D721Med (cell line): ENCODE measurements at regions not wholly inside any gene's neighbourhood (a gene's known extent, or its start where the extent isn't known, plus 50 kb on each side); places are given as distances from the start of the nearest gene placed in this dataset.

ENCODE experiments used
- DNase-seq: peaks from one replicate; pipeline ENCODE4 v3.0.0; 2011; ENCODE audit warnings: low spot score; ENCODE audit not compliant: insufficient read length
- FAIRE-seq: peaks from 2 replicates; lab custom pipeline; 2011; peaks lifted over from hg19 to GRCh38; lab: Jason Lieb, UNC
- TF ChIP-seq, protein P1 (sequence below): IDR thresholded peaks from 2 replicates; pipeline ENCODE4 v1.5.1; 2012; ENCODE audit warnings: mild to moderate bottlenecking, control low read depth; ENCODE audit not compliant: insufficient read depth; ENCODE audit errors: missing control alignments

DNA sequence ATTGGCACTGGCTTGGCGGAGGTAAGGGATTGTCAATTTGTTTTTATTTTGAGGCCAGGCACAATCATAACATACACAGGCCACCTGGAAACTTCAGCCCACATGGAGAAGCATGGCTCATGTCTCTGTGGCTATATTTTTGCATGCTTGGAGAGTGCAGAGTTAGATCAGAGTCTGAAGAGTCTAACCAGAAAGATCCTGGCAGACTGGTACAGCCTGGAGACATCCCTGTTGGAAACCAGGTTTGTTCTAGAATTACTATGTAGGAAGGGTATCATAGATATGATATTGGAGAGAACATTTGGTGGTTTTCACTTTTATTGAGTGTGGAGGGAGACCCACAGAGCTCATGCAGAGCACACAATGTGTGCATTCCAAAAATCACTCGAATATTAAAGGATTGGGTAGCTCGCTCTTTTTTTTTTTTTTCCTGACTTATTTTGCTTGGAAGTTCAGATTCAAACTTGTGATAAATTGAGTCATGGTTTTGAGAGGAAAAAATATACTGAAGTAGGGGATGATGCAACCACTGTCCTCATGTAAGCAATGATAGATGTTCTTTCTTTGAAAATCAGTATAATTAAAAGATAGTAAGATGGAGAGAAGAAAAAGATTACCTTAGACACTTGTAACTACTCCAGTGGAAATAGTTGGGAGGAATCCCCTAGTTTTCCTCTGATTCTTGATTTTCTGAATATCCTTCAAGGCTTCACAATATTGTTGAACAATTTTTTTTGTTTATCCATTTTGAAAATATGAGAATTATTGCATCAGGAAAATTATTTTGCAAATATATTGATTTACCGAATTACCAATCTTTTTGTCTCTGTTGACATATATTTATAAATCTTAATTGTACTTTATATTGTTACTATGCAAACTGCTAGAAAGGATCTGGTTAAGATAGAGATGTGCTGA, 185.7 kb upstream of the ZEB2 start:
- no peak for DNase-seq
- FAIRE-seq = no peak
- TF ChIP-seq, protein P1, sequence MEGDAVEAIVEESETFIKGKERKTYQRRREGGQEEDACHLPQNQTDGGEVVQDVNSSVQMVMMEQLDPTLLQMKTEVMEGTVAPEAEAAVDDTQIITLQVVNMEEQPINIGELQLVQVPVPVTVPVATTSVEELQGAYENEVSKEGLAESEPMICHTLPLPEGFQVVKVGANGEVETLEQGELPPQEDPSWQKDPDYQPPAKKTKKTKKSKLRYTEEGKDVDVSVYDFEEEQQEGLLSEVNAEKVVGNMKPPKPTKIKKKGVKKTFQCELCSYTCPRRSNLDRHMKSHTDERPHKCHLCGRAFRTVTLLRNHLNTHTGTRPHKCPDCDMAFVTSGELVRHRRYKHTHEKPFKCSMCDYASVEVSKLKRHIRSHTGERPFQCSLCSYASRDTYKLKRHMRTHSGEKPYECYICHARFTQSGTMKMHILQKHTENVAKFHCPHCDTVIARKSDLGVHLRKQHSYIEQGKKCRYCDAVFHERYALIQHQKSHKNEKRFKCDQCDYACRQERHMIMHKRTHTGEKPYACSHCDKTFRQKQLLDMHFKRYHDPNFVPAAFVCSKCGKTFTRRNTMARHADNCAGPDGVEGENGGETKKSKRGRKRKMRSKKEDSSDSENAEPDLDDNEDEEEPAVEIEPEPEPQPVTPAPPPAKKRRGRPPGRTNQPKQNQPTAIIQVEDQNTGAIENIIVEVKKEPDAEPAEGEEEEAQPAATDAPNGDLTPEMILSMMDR = no peak

DNA sequence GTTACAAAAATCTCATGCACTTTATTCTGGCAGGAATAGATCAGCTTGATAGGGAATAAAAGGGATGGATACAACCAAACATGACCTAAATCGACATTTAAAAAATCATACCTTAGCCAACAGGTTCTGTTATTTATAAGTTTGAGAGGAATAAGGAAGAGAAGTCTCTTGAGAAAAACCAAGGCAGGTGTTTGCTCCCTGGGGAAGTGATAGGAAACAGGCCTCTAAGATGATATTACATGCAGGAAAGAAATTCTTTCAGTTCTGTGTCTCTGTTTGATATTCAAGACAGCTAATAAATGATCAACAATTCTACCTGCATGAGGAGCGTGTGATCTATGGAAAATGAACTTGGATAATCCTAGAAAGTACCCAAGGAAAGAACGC, 184.8 kb upstream of the ZEB2 start:
- TF ChIP-seq, protein P1 = no peak
- DNase-seq = no peak
- FAIRE-seq = no peak

DNA sequence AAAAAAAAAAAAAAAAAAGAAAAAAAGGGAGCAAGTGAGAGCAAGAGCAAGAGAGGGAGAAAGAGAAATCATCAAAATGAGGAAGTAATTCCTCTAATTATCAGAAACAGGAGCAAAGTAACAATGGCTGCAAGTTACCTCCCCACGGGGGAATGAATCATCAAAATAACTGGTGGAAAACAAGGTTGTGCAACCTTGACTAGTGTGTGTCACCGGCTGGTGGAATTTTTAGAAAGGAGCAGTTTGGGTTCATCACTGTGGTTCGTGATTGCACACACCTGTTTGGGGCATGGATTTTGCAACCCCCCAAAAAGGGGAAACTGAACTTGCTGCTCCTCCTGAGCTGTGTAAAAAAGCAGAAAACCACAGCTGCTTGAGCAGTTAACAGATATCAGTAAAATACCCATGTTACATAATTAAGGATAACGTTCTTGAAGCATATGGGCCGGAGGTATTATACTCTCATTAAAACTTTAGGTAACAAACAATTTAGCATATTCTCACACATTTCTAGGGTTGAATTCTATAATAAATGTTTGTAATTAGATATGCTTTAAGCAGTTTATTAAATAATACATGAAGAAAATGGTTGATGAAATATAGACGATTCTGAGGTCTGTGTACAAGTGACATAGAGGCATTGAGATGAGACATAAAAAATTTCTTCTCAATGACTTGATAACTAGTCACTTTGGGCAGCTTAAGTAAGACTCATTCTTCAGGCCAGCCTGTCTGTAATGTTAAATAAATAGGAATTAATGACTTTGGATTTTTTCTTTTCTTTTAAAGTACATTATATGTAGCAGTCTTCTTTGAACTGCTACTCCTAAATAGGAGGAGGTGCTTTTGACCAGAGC, 184.2 kb upstream of the ZEB2 start:
- TF ChIP-seq, protein P1 = no peak
- no peak for DNase-seq
- FAIRE-seq = no peak

DNA sequence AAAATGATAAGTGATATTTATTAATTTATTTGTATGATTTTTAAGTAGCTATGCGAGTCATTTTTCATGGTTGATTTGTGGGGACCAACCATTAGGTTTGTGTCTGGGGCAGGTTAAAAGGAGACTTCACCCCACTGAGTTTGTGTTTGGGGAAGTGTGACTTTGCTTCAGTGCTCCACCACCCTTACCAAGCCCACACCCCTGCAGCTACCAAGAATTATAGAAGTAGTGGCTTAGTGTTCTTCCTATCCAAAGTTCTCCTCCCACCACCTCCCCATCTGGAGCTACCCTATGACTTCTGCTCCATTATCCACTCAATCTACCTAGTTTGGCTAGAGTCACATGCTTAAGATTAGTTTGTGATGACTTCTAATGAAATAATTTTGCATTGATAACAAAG, 182.1 kb upstream of the ZEB2 start:
- TF ChIP-seq, protein P1 = no peak
- DNase-seq (no peak), FAIRE-seq (no peak)

DNA sequence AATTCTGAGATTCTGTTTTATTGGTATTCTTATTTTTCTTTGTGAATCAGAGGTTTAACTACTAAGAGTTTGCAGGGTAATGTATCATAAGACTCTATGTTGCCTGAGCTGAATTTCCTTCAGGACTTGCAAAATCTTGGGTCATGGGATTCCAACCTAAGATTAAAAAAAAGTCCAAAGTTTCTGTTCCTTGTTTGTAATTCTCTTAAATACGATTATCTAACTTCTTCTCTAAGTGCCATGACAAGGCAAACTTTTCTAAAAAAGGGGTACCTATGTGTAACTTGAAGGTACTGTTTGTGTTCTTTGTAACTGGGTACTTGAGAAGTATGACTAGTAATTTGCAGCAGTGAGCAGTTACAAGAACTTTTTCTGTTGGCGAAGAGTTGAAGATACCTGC, 181.3 kb upstream of the ZEB2 start:
- TF ChIP-seq, protein P1 = no peak
- no peak for DNase-seq
- FAIRE-seq = no peak

DNA sequence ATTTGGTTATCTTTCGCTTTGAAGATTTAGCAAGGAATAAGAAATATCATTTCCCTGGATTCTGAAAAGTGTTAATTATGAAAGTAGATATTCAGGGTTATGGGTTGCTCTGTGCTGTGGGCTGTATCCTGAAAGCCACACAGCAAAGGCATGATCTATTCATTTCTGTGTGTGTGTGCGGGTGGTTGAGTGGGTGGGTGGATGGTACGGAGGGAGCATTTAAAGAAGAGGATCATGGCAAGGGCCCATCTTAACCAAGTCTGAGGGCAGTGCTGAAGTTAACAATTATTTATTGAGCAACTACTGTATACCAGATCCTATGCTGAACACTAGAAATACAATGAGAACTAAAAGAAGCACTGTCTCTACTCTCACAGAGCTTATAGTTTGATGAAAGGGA, 178.2 kb upstream of the ZEB2 start:
- TF ChIP-seq, protein P1 = no peak
- DNase-seq (no peak), FAIRE-seq (no peak)
